GM12873 (cell line): ENCODE measurements at regions not wholly inside any gene's neighbourhood (a gene's known extent, or its start where the extent isn't known, plus 50 kb on each side); places are given as distances from the start of the nearest gene placed in this dataset.

ENCODE experiments used
- TF ChIP-seq, protein P1 (sequence below): IDR thresholded peaks from 2 replicates; pipeline ENCODE4 v1.5.1; 2012; ENCODE audit warnings: low read depth, mild to moderate bottlenecking, moderate library complexity, low read length, control low read depth; ENCODE audit not compliant: insufficient read depth; ENCODE audit errors: missing control alignments

DNA sequence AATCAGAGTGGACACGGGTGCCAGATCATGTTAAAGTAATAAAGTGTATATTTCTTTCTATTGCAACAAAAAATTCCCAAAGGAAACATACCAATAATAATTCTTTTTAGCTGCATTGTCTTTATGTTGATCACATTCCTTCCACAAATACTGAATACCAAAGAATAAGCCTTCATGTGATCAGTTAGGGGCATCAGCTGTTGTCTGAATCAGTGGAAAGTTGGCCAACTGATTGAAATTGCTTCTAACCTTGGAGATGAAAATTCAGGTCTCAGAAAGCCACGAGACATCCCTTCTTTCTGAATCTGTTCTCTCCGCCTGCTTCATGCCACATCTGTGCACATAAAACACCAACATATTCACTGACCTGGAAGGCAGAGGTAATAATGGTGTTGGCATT, 785.2 kb downstream of the KCNA4 start:
- TF ChIP-seq, protein P1, sequence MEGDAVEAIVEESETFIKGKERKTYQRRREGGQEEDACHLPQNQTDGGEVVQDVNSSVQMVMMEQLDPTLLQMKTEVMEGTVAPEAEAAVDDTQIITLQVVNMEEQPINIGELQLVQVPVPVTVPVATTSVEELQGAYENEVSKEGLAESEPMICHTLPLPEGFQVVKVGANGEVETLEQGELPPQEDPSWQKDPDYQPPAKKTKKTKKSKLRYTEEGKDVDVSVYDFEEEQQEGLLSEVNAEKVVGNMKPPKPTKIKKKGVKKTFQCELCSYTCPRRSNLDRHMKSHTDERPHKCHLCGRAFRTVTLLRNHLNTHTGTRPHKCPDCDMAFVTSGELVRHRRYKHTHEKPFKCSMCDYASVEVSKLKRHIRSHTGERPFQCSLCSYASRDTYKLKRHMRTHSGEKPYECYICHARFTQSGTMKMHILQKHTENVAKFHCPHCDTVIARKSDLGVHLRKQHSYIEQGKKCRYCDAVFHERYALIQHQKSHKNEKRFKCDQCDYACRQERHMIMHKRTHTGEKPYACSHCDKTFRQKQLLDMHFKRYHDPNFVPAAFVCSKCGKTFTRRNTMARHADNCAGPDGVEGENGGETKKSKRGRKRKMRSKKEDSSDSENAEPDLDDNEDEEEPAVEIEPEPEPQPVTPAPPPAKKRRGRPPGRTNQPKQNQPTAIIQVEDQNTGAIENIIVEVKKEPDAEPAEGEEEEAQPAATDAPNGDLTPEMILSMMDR: no peak

- TF ChIP-seq, protein P1: no peak
These were observed 789.0 kb downstream of the KCNA4 start for GRCh38 chr11:29227811-29228210.

- TF ChIP-seq, protein P1: no peak
These were observed 792.0 kb downstream of the KCNA4 start for GRCh38 chr11:29224739-29225384.

GRCh38 chr11:29217901-29218300, 798.9 kb downstream of the KCNA4 start:
- TF ChIP-seq, protein P1: no peak

DNA sequence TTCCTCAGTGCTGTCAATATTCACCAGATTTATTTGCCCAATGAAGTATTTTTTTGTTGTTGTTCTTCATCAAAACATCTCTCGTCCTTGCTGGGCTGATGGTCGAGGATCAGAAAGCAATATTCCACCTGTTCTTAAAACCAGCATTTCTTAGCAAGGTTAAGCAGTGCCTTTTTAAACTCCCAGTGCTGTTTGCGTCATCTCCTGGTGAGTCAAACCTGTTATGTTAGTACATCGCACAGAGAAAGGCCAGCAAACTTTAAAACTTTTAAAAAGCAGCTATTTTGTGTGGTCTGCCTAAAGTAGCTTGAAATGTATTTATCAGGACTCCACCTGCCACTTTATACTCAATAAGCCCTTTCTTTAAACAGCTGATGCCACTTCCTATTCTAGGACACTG, 802.0 kb downstream of the KCNA4 start:
- TF ChIP-seq, protein P1: no peak

DNA sequence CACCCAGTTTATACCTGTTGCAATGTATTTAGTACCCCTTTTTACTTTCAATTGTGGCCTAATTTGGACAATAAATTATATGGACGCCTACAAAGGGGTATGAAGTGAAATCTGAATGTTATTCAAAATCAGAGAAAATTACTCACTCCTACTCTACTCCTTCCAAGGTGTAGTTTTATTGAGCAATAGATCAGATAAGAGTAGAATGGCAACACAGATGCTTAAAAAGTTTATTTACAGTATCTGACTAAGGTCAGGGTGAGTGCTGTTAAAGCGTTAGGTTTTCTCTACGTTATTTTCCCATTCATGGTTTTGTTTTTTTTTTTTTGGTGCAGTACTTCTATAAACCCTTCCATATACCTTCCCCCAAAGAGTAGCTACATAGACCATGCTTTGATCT, 805.6 kb downstream of the KCNA4 start:
- TF ChIP-seq, protein P1: no peak

DNA sequence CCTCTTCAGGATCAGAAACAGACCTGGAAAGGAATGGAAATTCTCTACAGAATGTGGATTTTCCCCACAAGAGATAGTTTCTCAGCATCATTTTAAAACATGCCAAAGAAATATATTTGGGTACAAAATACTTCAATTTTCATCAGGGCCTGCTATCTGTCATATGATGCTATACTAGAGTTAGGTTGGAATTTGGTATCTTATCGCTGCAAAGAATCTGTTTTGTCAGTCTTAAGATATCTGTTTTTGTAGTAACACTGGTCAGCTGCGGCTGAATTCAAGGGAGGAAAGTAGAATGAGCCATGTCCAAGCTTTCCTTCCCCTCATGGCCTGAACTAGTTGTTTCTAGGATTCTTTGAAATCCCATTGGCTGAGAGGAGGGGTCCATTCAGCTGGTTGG, 806.4 kb downstream of the KCNA4 start:
- TF ChIP-seq, protein P1: no peak

DNA sequence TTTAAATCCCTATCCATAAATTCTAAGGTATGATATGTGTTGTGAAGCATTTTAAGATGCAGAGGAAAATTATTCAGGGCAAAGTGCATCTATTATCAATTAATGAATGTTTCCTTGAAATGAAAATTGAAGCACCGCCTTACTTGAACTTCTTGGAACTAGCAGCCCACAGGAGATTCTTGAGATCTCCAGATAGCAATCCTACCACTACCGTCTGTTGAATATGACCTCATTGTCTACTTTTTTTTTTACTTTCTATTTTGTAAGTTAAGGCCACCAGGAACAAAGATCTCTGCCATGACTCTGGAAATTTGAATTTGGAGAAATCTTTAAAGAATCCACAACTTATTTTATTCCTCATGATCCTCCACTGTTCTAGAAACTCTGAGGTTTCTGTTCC, 808.7 kb downstream of the KCNA4 start:
- TF ChIP-seq, protein P1: no peak
